ENCODE measurements at regions not wholly inside any gene's neighbourhood (a gene's known extent, or its start where the extent isn't known, plus 50 kb on each side); places are given as distances from the start of the nearest gene placed in this dataset.
"Not testable (repeated sequence)": the region's sequence is repeated elsewhere in the genome, so short reads cannot be mapped to it uniquely, and the experiment has no call there.

DNA sequence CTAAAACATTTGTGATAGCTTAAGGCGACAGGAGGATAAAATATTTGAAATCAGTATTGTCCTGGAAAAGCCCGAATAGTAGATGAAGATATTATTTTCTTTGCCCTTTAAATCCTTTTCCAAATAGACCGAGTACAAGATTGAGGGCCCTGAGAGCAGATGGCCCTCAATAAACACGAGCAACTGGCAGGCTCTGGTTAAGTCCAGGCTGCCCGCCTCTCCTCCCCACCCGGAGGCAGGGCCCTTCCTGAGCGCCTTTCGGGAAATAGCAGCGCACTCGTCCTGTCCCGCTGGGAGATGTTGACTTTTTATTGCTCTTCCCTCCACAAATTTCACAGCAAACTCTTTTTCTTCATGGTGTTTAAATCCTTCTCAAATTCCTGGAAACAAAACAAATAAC is 50.8 kb upstream of the MAX start:
- no peak for DNase-seq

DNA sequence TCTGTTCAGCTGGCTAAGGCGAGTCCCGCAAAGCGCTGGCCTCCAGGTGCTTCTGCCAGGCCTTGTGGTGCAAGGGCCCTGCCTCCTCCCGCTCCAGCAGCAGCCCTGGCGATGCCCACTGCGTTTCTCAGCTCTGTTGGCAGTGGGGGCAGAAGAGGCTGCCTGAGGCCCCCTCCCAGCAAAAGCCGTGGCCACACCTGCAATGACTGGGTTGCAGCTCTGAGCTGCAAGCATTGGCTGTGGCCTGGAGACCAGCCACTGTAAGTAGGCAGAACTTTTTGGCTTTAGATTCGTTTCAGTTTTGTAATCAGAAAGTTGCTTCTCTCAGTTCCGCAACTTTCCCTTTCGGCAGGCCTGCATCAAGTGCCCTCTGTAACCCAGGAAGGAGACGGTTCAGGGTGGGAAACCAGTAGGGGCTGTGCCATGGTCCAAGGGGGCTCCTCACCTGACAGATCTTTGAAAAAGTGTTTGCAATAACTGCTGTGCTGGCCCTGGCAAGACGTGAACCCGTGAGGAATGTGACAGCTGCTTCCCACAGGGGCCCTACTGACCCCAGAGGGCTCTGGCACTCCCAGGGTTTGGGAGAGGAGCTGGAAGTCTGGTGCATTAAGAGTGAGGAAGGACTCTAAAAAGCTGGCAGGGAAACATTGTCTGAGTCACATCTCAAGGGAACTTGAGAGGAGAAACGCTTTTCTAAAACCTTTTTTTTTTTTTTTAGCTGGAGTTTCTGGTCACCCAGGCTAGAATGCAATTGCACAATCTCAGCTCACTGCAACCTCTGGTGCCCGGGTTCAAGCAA is 54.5 kb upstream of the MAX start:
- DNase-seq, result no peak

DNA sequence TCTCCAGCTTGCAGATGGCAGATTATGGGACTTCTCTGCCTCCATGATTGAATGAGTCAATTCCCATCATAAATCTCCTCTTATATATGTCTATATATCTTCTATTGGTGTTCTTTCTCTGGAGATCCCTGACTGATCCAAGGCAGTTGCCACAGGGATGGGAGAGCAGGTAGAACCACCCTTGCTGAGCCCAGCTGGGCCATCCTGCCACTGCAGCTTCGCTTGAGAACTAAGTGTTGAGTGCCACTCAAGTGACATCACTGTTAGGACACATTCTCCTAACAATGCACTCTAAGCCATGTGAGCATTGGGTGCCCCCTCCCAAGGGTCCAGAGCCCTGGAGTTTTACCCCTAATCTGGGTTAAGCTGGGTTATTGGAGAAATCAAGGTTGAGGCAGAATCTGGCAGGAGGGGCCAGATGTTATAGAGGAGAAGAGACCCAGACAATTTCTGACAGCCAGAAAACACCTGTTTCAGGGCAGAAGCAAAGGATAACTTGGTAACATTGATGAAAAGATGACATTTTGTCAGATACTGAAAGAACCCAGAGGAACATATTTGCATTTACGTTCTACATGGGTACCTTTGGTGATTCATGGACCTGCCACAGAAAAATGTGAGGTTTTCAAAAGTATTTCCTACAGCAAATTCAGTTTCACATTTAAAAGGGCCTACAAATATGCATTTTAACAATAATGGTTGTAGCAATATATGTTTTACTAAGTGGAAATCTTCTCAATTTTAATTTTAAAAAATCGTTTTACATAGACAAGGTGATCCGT is 57.2 kb upstream of the MAX start:
- DNase-seq, result no peak

DNA sequence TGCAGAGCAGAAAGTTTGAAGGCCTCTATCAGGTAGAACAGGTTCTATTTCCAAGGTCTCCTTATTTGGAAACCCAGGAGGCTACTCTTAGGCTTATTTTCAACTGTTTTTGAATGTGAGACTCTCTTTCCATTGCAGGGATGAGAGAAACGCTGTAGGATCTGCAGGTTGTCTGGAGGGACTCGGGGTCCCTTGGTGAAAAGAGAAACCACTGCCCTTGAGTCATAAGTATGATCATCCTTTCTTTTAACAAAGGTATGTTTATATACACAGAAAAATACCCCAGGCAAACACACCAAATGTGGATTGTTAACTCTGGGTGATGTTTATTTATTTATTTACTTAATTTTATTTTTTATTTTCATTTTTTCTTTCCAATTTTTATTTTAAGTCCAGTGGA is 57.8 kb upstream of the MAX start:
- no peak for DNase-seq

DNA sequence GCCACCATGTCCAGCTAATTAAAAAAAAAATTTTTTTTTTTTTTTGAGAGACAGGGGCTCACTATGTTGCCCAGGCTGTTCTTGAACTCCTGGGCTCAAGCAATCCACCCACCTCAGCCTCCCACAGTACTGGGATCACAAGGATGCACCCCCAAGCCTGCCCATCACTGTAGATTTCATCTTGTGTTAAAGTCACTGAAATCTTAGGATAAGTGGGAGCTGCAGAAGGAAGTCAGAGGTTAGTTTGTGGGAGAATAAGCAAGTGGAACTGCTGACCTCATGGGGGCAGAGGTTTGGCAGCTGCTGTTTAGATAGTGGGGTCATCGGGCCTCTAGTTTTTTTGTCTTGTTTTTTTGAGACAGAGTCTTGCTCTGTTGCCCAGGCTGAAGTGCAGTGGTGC is 59.7 kb upstream of the MAX start:
- no peak for DNase-seq

DNA sequence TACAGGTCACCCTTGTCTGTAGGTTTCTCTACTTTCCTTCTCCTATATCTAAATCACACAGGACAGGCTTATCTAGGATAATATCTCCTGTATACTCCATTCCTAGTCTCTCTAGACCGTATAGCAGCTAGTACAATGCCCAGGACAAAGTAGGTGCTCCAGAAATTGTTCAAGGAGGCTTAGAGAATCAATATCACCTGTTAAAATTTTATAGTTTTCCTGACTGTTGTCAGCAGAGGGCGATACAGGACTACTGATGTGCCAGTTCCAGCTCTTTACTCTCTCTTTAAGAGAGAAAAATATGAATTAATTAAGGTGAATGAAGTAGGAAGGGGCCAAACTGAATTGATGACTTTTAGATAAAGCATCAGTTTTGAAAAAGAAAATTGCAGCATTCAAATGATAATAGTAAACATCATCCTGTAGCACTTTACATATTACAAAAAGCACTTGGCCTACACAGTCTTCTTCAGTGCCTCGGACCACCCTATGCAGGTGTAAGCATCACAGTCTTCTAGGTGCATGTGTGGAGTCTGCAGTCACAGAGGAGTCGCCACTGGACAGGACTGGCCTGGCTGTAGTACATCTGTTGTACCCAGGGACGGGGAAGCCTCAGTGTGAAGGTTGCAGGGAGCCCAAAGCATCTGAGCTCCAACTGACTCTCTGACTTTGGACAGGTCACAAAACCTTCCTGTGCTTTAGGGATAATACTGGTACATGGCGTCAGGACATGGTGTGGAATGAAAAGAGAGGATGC is 61.9 kb upstream of the MAX start:
- peak; percentile 66 for DNase-seq

DNA sequence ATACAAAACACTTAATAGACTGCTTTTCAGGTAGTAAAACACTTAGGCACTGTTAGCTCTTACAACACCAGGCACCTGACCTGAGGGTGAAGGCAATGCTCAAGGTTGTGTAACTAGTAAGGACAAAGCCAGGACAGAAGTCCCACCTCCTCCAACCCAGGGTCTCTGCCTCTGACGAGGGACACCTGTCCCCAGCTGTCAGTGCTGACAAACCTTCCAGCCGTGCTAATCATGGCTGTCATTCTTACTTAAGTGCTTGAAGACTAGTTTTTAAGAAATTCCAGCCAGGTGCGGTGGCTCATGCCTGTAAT is 62.5 kb upstream of the MAX start:
- no peak for DNase-seq

DNA sequence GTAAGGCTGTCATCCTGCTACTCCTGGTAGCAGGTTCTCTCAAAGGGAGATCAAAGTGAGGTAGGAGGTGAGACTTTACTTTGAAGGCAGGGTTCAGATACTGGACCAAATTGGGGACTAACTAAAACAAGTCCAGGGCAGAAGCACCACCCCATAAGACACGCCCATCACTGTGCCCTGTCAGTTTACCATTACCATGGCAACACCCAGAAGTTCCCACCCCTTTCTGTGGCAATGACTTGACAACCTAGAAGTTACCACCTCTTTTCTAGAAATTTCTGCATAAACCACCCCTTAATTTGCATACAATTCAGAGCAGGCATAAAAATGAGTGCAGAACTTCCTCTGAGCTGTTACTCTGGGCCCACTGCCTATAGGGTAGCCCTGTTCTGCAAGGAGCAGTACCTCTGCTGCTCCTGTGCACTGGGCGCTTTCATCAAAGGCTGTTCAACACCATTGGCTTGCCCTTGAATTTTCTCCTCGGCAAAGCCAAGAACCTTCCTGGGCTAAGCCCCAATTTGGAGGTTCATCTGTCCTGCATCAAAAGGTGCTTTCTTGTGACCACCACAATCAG is 64.8 kb upstream of the MAX start:
- peak; percentile 64 for DNase-seq

DNA sequence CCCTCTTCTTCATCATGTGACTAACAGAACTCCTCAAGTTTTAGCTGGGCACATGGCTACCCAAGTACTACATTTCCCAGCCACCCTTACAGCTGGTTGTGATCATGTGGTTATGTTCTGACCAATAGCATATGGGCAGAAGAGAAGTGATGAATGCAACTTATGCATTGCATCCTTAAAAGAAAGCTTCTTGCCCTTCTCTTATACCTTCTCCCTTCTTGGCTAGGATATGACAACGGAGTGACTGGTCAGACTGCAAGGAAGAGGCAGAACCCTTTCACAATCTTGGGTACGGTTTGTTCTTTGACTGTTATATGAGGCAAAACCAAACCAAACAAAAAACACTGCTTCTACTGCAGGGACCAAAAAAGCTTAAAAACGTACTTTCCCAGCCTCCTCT is 66.5 kb upstream of the MAX start:
- no peak for DNase-seq

DNA sequence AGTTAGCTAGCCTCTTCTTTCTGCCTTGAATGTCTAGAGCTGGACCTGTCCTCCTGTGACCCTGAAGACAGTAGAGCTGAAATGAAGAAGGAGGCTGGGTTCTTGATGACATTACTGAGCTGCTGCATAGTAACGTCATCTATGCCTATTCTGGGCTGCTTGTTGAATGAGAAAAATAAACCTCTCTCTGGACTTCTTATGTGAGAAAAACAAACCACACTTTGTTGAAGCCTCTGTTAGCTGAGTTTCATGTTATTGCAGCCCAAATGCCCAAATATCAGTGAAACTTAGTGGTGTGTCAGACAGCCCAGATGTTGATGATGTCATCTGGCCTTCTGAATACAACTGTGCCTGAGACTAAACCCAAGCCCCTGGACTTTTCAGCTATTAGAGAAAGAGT is 67.0 kb upstream of the MAX start:
- no peak for DNase-seq

DNA sequence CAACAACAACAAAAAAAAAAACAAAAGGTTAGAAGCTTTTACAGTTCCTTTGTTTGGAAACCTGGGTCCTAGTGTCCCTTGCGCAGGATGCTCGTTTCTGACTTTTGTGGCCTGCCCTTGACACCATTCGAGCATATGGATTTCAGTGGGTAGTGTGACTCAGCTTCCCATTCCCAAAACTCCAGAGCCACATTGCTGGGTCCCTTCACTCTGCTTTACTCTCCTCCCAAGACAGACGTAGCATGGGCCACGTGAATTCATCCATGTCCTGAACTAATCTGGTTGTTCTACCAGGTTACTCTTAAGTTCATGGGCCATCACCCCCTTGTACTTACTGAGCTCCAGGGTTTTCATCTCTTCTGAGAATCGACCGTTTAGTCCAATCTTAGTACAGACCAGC is 68.0 kb upstream of the MAX start:
- DNase-seq, result no peak

DNA sequence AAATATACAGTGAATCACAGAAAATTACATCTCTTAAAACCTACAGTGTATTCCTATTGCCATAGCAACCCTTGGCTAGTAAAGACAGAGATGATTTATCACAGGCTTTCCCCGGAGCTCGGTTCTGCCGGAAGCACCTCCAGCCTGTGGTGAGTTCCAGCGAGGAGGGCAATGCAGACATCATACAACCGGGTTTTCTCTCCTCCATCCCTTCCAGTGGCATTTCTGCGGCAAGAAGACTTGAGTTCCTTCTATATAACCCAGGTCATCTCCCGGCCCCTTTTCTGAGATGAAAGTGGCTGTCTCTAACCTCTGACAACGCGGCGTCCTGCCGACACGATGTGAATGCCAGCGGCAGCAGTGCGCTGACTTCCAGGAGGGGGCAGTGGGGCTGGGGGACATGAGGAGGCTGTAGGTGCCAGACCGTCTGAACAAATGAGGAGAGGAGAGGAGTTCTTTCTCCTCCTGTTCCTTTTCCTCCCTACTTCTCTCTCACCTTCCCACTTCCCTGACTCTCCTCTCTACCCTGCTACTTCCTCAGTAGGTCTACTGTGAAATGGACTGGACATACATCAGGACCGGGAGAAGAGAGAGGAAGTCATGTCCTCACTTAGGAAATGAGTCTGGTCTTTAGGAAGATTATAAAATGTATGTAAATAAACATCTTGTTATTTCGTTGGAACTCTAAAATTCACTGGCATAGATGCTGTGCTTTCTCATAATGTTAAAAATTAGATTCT is 68.6 kb upstream of the MAX start:
- peak; percentile 79 for DNase-seq

DNA sequence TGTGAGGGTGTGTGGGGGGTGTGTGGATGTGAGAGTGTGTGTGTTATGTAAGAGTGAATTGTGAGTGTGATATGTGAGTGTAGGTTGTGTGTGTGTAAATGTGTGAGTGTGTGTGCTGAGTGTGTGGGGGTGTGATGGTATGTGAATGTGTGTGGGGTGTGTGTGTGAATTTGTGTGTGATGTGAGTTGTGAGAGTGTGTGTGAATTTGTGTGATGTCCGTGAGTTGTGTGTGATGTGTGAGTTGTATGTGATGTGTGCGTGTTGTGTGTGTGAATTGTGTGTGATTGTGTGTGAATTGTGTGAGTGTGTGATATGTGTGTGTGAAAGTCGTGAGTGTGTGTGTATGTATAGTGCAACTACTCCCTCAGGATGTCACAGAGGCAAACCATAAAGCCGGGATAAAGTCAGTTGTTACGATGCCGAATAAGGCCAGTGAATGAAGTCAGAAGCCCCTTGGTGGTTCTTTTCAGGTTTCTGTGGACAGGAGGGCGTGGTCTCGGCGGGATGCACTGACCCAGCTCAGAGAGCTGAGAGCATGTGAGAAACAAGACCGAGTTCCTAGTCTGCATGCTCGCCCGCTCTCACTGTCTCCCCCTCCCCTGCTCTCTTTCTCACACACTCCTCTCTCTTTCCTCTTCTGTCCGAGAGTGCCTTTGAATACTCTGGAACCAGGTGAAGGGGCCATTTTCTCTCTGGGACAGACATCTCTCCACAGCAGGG is 71.8 kb upstream of the MAX start:
- DNase-seq, result no peak

DNA sequence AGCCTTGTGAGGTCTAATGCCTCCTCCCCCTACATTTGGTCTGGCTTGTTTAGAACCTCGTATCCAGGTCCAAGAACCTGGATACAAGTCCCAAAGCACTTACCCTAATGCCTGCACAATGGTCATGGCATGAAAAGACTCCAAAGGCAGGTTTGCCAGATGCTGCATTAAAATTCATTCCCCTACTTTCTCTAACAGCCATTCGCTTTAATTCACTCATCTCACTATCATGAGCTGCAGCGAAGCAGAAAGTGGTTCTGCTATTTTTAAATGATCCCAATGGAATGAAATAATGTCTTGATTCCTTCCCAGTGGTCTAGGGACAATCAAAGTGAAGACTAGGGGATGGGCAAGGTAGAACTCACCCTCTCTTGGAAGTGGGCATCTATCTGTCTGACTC is 72.5 kb upstream of the MAX start:
- DNase-seq, result no peak

DNA sequence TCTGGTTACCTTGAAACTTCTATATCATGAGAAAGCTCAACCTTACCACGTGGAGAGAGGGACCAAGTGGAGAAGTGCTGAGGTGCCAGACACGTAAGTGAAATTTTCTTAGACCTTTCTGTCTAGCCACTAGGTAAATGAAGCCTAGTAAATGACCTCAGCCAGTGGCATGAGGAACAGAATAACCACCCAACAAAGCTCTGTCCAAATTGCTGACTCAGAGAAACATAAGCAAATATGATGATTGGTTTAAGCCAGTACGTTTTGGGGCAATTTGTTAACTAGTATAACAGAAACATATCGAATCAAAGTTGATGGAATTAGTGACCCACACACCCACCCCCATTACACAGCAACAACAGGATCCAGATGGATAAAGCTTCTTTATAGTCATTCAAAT is 75.2 kb upstream of the MAX start:
- no peak for DNase-seq

DNA sequence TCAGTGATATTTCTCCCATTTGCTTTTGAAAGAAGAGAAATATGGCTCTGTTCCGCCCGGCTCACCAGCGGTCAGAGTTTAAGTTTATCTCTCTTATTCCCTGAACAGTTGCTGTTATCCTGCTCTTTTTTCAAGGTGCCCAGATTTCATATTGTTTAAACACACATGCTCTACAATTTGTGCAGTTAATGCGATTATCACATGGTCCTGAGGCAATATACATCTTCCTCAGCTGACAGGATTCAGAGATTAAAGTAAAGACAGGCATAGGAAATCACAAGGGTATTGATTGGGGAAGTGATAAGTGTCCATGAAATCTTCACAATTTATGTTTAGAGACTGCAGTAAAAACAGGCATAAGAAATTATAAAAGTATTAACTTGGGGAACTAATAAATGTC is 76.9 kb upstream of the MAX start:
- not testable (repeated sequence) for DNase-seq

DNA sequence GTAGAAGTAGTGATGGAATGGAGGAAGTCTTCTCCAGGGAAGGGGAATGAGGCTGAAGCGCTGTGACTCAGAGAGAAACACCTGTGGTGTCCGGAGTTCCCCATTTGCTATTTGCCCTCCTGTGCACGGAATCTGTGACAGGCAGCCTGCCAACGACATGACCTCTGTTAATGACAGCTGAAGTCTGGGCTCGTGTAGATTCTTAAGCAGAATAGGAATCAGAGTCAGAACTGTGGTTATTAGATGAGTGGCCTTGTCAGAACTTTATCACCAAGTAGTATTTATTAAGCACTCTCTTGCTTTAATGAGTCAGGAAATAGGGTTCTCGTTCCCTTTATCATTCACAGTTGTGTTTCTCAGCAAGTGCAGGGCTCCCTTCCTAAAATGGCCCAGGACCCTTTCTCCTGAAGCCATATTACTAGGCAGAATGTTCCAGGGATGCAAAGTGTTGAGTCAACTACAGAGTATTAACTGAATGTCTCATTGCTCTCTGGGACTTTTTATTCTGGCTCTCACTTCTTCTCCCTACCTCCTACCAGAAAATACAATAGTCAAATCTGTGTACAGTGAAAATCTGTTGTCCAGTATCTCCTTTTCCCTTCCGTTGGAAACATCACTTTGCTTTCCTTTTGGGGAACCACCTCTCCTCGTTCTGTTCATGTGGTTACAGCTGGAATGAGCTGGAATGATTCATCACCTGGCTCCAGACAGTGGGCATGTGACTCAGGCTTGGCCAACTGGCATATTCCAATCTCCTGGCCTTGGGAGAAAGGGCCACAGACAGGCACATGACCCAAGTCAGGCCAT is 77.8 kb upstream of the MAX start:
- peak; percentile 82 for DNase-seq

DNA sequence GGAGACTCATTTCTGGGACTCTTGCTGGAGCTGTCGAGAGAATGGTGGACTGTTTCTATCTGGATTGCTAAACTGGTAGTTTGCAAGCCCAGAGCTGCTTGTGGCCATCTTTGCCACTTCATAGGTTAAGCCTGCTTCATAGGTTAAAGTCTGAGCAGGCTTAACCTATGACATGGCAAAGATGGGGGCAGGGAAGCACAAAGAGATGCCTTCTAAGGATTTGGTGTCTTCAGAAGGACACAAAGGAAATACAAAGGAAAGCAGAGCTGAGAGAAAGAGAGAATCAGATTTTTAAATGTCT is 78.4 kb upstream of the MAX start:
- DNase-seq, result no peak

DNA sequence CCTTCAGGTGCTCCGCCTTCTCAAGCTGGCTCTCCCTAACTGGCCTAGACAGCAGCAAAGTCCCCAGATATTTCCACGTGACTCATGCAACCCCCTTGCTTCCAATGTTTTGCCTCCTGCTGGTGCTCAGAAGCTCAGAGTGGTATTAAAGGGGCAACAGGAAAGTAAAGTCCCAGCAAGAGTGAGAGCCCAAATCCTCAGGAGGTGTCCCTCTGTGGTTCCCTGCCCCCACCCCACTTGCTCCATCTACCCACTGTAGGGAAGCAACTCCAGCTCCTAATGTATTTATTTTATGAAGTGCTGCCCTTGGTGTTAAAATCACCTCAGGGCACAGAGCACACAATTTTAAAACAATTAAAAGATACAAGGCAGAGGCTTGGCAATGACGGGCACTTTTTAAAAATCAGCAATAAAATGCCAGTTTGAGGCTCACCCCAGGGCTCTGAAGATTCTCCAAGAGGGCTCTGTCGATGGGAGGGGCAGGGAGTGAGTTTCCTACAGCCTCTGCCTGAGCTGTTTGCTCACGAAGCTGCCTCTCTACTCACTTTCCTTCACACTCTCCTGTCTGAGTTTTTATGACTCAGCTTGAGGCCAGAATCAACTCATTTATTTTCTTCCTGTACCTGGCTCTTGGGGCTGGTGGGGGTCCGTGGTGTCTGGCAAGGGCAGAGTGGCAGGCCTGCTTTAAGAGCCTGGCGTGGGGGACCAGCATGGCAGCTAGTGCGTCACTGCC is 81.9 kb upstream of the MAX start:
- no peak for DNase-seq

DNA sequence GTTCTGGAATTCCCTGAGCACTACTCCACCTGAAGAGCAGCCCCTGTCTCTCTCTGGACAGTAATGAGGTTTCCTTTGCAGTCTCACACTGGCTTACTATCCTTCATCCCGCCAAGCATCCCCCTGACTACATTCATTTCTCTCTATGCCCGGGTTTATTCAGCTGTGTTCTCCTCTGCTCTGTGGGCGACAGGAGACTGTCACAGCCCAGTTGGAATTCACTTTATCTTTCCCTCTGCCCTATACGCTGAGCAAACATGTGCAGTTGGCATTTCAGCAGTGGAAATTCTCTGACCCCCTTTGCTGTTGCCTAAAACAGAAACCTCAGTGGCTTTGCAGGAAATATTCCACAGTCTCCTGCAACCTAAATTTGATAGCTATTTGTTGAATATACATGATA is 83.5 kb upstream of the MAX start:
- no peak for DNase-seq

DNA sequence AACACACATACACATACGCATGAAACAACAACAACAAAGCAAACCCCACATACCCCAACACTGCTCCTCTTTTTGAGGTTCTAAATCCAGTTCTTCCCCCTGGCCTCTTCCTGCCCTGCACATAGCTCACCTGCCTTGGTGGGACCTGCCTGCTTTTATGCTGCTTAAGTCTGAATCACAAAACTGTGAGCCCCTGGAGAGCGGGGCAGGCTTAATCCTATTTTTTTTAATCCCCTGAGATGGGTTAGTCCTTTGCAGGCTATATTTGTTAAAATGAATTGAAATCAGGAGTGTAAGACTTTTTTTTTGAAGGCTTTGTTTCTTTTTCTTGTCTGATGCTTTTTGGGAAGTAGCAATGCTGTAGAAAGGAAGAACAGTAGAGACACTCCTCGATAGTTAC is 84.6 kb upstream of the MAX start:
- no peak for DNase-seq
